Ovary (tissue), 3 donors: ENCODE measurements at regions not wholly inside any gene's neighbourhood (a gene's known extent, or its start where the extent isn't known, plus 50 kb on each side); places are given as distances from the start of the nearest gene placed in this dataset.

Experiments
- CTCF ChIP-seq, 3 donors: fragments of 450-650 bp in 2 of 3; fragments of 200-600 bp in 1 of 3; IDR thresholded peaks; one replicate each; pipeline versions ENCODE4 v1.5.1 to v1.8.0; 2016 to 2022; ENCODE audit warnings: antibody characterized with exemption in 3 of 3, mild to moderate bottlenecking in 1 of 3
- EP300 ChIP-seq: sonication (generic); formaldehyde crosslinking; IDR thresholded peaks from one replicate; pipeline ENCODE4 v1.6.1; 2017; ENCODE audit warnings: antibody characterized with exemption
- POLR2A ChIP-seq: fragments of 450-650 bp; IDR thresholded peaks from one replicate; pipeline ENCODE4 v1.6.1; 2017; ENCODE audit warnings: antibody characterized with exemption, mild to moderate bottlenecking, moderate library complexity
- donor health status: DM: no; HTN: no; CAD: no.

GRCh38 chr5:96232602-96233001, 200.4 kb downstream of the PCSK1 start:
- TF ChIP-seq POLR2A (no peak), CTCF (IDR thresholded peaks at IDR 0.05) (no peak), EP300 (no peak)
